ENCODE measurements at regions not wholly inside any gene's neighbourhood (a gene's known extent, or its start where the extent isn't known, plus 50 kb on each side); places are given as distances from the start of the nearest gene placed in this dataset.

DNA sequence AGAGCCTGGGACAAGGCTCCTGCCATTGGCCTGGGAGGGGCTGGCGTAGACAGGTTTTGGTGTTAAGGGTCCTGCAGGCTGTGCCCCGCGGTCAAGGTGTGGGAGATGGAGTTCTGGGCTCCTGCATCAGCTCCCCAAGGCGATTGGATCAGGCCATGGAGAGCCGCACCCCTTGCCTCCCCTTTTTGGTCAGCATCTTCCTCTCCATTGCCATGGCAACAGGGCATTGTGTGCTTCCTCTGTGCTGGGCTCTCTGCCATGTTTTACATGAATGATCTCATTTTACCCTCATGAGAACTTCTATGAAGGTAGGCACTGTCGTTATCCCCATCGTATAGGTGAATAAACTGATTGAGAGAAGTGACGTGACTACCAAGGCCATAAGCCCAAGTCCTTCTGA is 344.3 kb upstream of the CLINT1 start:
- TF ChIP-seq, protein P1, sequence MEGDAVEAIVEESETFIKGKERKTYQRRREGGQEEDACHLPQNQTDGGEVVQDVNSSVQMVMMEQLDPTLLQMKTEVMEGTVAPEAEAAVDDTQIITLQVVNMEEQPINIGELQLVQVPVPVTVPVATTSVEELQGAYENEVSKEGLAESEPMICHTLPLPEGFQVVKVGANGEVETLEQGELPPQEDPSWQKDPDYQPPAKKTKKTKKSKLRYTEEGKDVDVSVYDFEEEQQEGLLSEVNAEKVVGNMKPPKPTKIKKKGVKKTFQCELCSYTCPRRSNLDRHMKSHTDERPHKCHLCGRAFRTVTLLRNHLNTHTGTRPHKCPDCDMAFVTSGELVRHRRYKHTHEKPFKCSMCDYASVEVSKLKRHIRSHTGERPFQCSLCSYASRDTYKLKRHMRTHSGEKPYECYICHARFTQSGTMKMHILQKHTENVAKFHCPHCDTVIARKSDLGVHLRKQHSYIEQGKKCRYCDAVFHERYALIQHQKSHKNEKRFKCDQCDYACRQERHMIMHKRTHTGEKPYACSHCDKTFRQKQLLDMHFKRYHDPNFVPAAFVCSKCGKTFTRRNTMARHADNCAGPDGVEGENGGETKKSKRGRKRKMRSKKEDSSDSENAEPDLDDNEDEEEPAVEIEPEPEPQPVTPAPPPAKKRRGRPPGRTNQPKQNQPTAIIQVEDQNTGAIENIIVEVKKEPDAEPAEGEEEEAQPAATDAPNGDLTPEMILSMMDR (IDR thresholded peaks at IDR 0.05) = no peak
- no peak for TF ChIP-seq POLR2A (IDR thresholded peaks at IDR 0.05)
